Panc1 (cell line): ENCODE measurements at regions not wholly inside any gene's neighbourhood (a gene's known extent, or its start where the extent isn't known, plus 50 kb on each side); places are given as distances from the start of the nearest gene placed in this dataset.

Experiments used
- ATAC-seq: fragments of 200-7000 bp; cut with Tn5 transposase; 2 replicates; pipeline ENCODE4 v1.9.1; 2020; ENCODE audit warnings: mild to moderate bottlenecking, moderate library complexity
- BruUV-seq: library from RNA; stranded (reverse); fragments of 400-500 nt; replicated peaks from 2 replicates; lab custom pipeline; 2021; lab: Mats Ljungman, UMichigan
- CTCF ChIA-PET: fragments of 300-600 bp; sonication (Branson Sonifier 250); formaldehyde crosslinking; loops from one replicate; lab custom pipeline; 2022; ENCODE audit warnings: antibody characterized with exemption; lab: Charles Lee
- POLR2A ChIA-PET: fragments of 300-600 bp; sonication (Branson Sonifier 250); formaldehyde crosslinking; loops from one replicate; lab custom pipeline; 2022; ENCODE audit warnings: antibody characterized with exemption; lab: Charles Lee
- DNase-seq: peaks from one replicate; pipeline ENCODE4 v3.0.0-alpha.2; 2010; ENCODE audit warnings: low read depth, low spot score
- H3K27ac ChIP-seq: 2 replicates; pipeline ENCODE4 v1.5.1; 2011; ENCODE audit warnings: mild to moderate bottlenecking, low read length, inconsistent platforms
- H3K27me3 ChIP-seq: fragments of 200-500 bp; sonication (Bioruptor generic); 2 replicates; pipeline ENCODE4 v1.6.0; 2014; ENCODE audit warnings: low read length, inconsistent platforms; ENCODE audit not compliant: control insufficient read depth, insufficient read depth
- H3K36me3 ChIP-seq: fragments of 200-500 bp; sonication (Bioruptor generic); 2 replicates; pipeline ENCODE4 v1.5.1; 2014; ENCODE audit warnings: inconsistent platforms, mild to moderate bottlenecking, low read length, moderate library complexity; ENCODE audit not compliant: control insufficient read depth, insufficient read depth
- H3K4me1 ChIP-seq: 2 replicates; pipeline ENCODE4 v1.5.1; 2011; ENCODE audit warnings: inconsistent platforms, mild to moderate bottlenecking, low read length, moderate library complexity; ENCODE audit not compliant: control insufficient read depth, insufficient read depth
- H3K4me3 ChIP-seq, 2 experiments: 2 replicates each; pipeline ENCODE4 v1.5.1; 2011 to 2012; ENCODE audit warnings: low read depth in 2 of 2, low read length in 2 of 2, mild to moderate bottlenecking in 2 of 2, inconsistent platforms in 1 of 2, moderate library complexity in 1 of 2
- H3K9me3 ChIP-seq: fragments of 200-500 bp; sonication (Bioruptor generic); 2 replicates; pipeline ENCODE4 v1.5.1; 2014; ENCODE audit warnings: low read depth, mild to moderate bottlenecking, inconsistent platforms, low read length, moderate library complexity; ENCODE audit not compliant: control insufficient read depth, insufficient read depth
- POLR2AphosphoS5 ChIP-seq: IDR thresholded peaks from 2 replicates; pipeline ENCODE4 v1.6.1; 2012; ENCODE audit warnings: mild to moderate bottlenecking, low read depth, low read length, moderate library complexity
- SIN3A ChIP-seq: IDR thresholded peaks from 2 replicates; pipeline ENCODE4 v1.6.1; 2012; ENCODE audit warnings: low read depth, mild to moderate bottlenecking, low read length, moderate library complexity, borderline replicate concordance; ENCODE audit not compliant: insufficient read depth
- TCF7L2 ChIP-seq: IDR thresholded peaks from 2 replicates; pipeline ENCODE4 v1.6.1; 2011; ENCODE audit warnings: mild to moderate bottlenecking, low read depth, low read length, inconsistent platforms
- in situ Hi-C: cut with HindIII; loops from 2 replicates; pipeline ENCODE4 v1.10.0; 2016; ENCODE audit warnings: low sequenced_read_pairs, low pct_unique_long_range_greater_than_20kb
- intact Hi-C: fragments of 100-400 bp; cut with micrococcal nuclease; formaldehyde crosslinking; loops from one replicate; pipeline ENCODE4 v1.10.0; 2022; ENCODE audit not compliant: unreplicated experiment
- TF ChIP-seq, protein P1 (sequence below): fragments of 450-650 bp; IDR thresholded peaks from 2 replicates; pipeline ENCODE4 v1.5.1; 2017; ENCODE audit warnings: mild to moderate bottlenecking
- TF ChIP-seq, protein P2 (sequence below), 2 experiments: IDR thresholded peaks; 2 replicates each; pipeline ENCODE4 v1.6.1; 2011 to 2012; ENCODE audit warnings: low read depth in 2 of 2, control low read depth in 1 of 2, low read length in 1 of 2, mild to moderate bottlenecking in 1 of 2, moderate library complexity in 1 of 2; ENCODE audit not compliant: insufficient read depth in 1 of 2

DNA sequence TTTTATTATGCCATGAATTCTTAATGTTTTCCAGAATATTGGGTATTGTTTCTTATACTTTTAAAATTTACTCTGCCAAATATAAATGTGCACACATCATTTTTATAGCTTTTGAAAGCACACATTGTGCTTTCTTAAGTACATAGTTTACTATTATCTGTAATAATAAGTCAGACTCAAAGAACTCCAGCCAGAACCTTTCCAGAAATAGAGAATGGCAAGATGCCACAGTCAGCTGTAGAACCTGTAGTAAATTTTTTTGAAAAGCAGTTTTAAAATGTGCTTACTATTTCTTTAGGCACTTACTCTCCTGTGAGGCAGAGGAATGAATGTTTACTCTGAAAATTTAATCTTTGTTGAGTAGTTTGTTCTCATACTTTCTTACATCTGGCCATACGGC lies 1287.1 kb downstream of the PCDH9 start:
- Histone ChIP-seq H3K9me3 (no peaks in the 10 kb centered on the region), H3K27me3 (no peaks in the 10 kb centered on the region), H3K27ac (no peak overlapping the region), H3K4me3 (no peak overlapping the region), H3K36me3 (no peaks in the 10 kb centered on the region), H3K4me1 (no peaks in the 10 kb centered on the region)
- TF ChIP-seq TCF7L2 (no peak), SIN3A (no peak), POLR2AphosphoS5 (no peak)
- TF ChIP-seq, protein P1, sequence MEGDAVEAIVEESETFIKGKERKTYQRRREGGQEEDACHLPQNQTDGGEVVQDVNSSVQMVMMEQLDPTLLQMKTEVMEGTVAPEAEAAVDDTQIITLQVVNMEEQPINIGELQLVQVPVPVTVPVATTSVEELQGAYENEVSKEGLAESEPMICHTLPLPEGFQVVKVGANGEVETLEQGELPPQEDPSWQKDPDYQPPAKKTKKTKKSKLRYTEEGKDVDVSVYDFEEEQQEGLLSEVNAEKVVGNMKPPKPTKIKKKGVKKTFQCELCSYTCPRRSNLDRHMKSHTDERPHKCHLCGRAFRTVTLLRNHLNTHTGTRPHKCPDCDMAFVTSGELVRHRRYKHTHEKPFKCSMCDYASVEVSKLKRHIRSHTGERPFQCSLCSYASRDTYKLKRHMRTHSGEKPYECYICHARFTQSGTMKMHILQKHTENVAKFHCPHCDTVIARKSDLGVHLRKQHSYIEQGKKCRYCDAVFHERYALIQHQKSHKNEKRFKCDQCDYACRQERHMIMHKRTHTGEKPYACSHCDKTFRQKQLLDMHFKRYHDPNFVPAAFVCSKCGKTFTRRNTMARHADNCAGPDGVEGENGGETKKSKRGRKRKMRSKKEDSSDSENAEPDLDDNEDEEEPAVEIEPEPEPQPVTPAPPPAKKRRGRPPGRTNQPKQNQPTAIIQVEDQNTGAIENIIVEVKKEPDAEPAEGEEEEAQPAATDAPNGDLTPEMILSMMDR: no peak
- TF ChIP-seq, protein P2, sequence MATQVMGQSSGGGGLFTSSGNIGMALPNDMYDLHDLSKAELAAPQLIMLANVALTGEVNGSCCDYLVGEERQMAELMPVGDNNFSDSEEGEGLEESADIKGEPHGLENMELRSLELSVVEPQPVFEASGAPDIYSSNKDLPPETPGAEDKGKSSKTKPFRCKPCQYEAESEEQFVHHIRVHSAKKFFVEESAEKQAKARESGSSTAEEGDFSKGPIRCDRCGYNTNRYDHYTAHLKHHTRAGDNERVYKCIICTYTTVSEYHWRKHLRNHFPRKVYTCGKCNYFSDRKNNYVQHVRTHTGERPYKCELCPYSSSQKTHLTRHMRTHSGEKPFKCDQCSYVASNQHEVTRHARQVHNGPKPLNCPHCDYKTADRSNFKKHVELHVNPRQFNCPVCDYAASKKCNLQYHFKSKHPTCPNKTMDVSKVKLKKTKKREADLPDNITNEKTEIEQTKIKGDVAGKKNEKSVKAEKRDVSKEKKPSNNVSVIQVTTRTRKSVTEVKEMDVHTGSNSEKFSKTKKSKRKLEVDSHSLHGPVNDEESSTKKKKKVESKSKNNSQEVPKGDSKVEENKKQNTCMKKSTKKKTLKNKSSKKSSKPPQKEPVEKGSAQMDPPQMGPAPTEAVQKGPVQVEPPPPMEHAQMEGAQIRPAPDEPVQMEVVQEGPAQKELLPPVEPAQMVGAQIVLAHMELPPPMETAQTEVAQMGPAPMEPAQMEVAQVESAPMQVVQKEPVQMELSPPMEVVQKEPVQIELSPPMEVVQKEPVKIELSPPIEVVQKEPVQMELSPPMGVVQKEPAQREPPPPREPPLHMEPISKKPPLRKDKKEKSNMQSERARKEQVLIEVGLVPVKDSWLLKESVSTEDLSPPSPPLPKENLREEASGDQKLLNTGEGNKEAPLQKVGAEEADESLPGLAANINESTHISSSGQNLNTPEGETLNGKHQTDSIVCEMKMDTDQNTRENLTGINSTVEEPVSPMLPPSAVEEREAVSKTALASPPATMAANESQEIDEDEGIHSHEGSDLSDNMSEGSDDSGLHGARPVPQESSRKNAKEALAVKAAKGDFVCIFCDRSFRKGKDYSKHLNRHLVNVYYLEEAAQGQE (IDR thresholded peaks at IDR 0.05; ENCODE audit: insufficient read depth in 1 of 2, low read depth in 2 of 2, low read length in 1 of 2): no peak
- no peak for DNase-seq
- BruUV-seq: no TSS peak
- ATAC-seq: no peak
- in situ Hi-C loops (no loop called here), intact Hi-C loops (no loop called here)
- POLR2A ChIA-PET: no interaction called here
- CTCF ChIA-PET: no interaction called here

DNA sequence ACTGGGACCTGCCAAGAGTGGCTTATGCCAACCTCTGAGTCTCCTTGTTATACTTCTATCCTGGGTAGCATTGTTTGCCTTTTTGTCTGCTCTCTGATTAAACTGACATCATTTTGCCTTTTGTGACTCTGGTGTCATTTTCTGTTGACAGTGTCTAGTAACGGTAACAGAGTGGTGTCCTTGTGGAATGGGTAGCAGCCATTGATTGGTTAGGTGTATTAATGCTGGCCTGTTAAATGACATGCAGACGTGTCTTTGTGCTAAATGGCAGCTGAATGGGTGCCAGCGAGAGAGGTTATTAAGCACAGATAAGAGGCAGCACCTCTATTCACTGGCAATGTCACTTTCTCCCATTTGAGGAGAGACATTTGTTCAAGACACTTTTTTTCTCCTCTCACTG lies 1289.4 kb downstream of the PCDH9 start:
- Histone ChIP-seq H3K4me3 (no peak overlapping the region), H3K36me3 (no peaks in the 10 kb centered on the region), H3K27me3 (no peaks in the 10 kb centered on the region), H3K27ac (no peak overlapping the region), H3K4me1 (no peaks in the 10 kb centered on the region), H3K9me3 (no peaks in the 10 kb centered on the region)
- TF ChIP-seq SIN3A: no peak
- TF ChIP-seq, protein P2 (IDR thresholded peaks at IDR 0.05; ENCODE audit: insufficient read depth in 1 of 2, low read depth in 2 of 2, low read length in 1 of 2): no peak
- TF ChIP-seq, protein P1: no peak
- TF ChIP-seq TCF7L2: no peak
- no peak for TF ChIP-seq POLR2AphosphoS5
- in situ Hi-C loops (no loop called here), intact Hi-C loops (no loop called here)
- no peak for ATAC-seq
- ChIA-PET POLR2A (no interaction called here), CTCF (no interaction called here)
- no TSS peak for BruUV-seq
- no peak for DNase-seq
